GM10266 (cell line): ENCODE measurements at regions not wholly inside any gene's neighbourhood (a gene's known extent, or its start where the extent isn't known, plus 50 kb on each side); places are given as distances from the start of the nearest gene placed in this dataset.

ENCODE experiments used
- DNase-seq: peaks from one replicate; pipeline ENCODE4 v3.0.0; 2012; ENCODE audit errors: extremely low spot score
- CTCF ChIP-seq: IDR thresholded peaks from 2 replicates; pipeline ENCODE4 v1.5.1; 2012; ENCODE audit warnings: mild to moderate bottlenecking, low read depth; ENCODE audit not compliant: control insufficient read depth, insufficient read depth; ENCODE audit errors: missing control alignments

- DNase-seq: no peak
- TF ChIP-seq CTCF: no peak
Measured at GRCh38 chr5:3023656-3024055, 272.2 kb upstream of the IRX2 start.

GRCh38 chr5:3022665-3023064, 271.2 kb upstream of the IRX2 start:
- no peak for DNase-seq
- TF ChIP-seq CTCF: no peak

- DNase-seq: no peak
- TF ChIP-seq CTCF: no peak
Measured at GRCh38 chr5:3020426-3020825, 268.9 kb upstream of the IRX2 start.

- DNase-seq: no peak
- TF ChIP-seq CTCF: no peak
Measured at GRCh38 chr5:3019045-3019444, 267.6 kb upstream of the IRX2 start.

DNA sequence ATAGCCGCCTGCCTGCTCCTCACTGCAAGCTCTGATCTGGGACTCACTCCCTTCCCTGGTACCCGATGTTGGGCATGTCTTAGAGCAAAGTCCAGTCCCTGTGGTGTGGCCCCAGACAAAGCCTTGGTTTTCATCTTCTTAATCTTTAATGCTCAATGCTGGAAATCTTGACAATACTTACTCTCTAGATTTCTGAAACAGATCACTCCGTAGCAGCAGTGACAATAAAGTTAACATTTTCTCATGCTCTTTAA, 260.2 kb upstream of the IRX2 start:
- no peak for DNase-seq
- TF ChIP-seq CTCF: no peak

DNA sequence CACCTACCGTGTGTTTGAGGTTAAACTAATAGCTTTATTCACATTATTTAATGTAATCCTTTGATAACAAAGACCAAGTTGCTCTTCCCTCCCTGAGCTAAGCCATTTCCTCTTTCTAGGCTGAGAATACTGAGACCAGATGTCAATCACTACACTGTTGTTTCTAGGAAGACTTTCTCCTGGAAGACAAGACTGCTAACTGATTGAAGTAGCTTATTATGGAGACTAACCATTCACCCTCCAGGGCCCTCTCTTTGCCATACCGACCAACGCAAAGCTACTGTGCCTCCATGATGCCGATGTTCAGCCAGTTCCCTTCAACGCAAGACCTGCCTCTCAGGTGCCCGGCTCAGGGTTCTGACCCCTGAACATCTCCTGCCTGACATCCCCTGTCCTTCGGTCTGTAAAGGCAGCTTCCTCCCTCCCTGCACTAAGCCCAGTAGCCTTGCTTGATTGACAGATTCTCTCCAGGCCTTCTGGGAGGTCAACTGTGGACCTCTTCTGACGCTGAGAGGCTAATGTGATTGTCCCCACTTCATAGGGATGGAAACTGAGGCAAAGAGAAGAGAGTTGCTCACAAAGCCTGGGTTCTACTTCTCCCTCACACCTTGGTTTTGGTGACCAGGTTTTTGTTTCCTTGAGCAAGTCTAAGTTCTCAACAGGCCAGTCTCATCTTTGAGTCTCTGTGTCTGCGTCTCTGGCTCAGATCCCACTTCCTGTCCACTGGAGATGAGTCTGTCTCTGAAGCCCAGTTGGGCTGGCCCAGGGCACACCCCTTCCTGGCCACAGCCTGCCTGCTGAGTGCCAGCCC, 259.7 kb upstream of the IRX2 start:
- no peak for TF ChIP-seq CTCF
- no peak for DNase-seq

- TF ChIP-seq CTCF: no peak
- no peak for DNase-seq
Measured at GRCh38 chr5:3010301-3010952, 258.9 kb upstream of the IRX2 start.
